GM19023 (cell line): ENCODE measurements at regions not wholly inside any gene's neighbourhood (a gene's known extent, or its start where the extent isn't known, plus 50 kb on each side); places are given as distances from the start of the nearest gene placed in this dataset.
"Not testable (repeated sequence)": the region's sequence is repeated elsewhere in the genome, so short reads cannot be mapped to it uniquely, and the experiment has no call there.

Source experiments
- ATAC-seq: cut with Tn5 transposase; IDR thresholded peaks from one replicate; pipeline ENCODE4 v1.9.1; 2021; ENCODE audit warnings: mild to moderate bottlenecking, moderate library complexity; ENCODE audit not compliant: unreplicated experiment

DNA sequence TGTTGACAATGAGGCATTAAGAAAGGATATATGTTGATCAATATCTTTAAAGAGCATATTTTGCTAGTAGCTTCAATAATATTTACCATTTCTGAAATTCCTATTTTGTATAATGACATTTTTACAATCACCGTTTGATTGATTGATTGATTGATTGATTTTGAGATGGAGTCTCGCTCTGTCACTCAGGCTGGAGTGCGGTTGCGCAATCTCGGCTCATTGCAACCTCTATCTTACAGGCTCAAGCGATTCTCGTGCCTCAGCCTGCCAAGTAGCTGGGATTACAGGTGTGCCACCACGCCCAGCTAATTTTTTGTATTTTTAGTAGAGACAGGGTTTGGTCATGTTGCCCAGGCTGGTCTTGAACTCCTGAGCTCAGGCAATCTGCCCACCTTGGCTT is 150.9 kb upstream of the TEX13D start:
- not testable (repeated sequence) for ATAC-seq

DNA sequence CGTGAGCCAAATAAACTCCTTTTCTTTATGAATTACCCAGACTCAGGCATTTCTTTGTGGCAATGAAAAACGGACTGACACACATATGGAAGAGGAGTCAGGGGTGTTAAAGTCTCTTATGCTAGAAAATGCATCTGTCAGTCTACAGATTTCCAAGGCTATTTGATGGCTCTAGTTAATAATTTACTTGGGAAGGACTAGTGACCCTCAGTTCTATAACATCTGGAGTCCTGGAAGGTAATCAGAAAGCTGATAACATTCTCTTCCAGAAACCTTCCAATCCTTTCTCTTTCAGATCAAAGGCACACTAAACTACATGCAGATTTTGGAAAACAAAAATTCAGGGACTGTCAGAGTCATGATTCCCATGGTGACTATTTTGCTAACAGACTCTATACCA is 142.0 kb upstream of the TEX13D start:
- ATAC-seq, result no peak

DNA sequence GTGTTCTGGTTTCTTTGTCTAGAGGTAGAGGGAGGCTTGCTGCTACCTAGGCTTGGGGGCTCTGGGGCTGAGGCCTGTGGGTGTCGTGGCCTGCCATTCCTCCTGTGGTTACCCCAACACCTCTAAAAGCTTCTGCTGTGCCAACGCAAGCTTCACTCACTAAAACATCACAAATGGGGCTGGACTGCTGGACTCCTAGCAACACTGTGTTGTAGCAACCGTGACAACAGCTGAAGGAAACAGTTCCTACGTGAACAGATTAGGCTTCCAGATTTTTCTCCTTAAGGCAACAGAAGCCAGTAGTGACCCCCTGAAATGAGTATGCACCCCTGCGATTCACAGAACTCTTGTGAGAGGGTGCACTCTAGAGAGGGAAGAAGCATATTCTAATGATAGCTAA is 138.3 kb upstream of the TEX13D start:
- no peak for ATAC-seq

DNA sequence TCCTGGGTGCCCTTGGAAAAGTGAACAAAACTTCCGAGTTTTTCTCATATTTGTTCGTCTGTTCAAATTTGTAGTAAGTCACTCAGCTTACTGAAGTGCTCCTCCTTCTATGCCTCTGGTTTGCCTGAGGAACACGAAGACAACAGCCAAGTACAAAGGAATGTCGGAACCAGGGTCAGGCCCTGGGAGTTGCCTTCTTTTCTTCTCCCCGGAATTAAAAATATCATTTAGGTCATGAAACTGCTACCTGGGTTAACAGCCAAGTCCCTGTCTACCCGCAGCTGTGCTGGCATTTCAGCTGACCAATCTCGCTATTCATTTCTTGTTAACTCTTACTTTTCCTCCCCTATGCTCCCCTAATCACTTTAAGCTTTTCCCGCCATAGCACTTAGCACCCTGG is 137.6 kb upstream of the TEX13D start:
- ATAC-seq, result no peak

DNA sequence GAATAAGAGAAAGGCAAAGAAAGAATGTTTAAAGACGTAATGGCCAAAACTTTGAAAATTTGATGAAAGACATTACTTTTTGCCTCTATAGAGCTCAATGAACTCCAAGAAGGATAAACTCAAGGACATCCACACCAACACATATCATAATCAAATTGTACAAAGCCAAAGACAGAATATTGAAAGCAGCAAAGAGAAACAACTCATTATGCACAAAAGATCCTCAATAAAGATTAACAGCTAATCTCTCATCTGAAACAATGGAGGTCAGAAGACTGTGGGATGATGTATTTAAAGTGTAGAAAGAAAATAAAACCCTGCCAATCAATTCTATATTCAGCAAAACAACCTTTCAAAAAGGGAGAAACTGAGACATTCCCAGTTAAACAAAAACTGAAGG is 129.1 kb upstream of the TEX13D start:
- no peak for ATAC-seq

DNA sequence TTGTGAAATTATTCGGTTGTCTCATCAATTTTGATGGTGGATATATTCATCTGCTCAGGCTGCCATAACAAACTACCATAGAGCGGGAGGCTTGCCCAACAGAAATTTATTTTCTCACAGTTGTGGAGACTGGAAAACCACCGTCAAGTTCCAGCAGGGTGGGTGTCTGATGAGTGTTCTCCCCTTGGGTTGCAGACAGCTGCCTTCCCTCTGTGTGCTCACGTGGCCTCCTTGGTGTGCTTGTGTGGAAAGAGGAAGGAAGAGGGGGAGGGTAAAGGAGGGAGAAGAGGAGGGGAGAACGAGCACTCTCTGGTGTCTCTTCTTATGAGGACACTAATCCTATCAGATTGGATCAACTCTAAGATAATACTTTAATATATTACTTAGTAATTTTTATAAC is 123.8 kb upstream of the TEX13D start:
- no peak for ATAC-seq

DNA sequence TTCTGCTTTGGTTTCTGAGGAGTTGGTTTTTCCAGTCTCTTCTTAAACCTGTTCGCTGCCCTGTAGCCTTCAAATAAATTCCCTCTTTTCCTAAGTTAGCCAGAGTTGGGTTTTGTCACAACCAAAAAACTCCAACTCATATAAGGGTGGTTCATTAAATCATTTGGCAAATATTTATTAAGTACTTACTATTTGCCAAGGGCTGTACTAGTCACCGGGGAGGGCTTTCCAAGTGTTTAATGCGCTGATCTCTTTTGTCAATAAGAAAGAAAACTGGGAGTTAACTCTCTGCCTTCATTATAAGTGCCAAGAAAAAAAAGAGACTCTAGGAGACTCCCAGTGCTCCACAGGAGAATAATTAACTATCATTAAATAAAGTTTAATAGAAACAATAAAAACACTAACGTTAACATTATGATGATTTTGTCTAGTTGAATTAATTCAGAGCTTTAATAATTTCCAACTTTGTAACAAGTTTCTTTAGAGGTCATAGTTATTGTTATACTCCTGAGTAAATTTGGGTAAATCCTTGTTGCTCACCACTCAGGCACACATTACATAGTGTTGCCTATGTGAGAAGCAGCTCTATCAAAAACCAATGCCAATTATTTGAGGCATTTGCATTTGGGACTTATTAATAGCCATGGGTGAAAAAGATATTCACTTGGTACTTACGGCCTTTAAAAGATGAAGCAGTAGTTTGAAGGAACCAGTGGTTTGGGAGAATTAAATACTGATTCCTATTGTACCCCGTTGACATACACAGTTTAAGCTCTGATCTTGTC is 122.5 kb upstream of the TEX13D start:
- no peak for ATAC-seq

DNA sequence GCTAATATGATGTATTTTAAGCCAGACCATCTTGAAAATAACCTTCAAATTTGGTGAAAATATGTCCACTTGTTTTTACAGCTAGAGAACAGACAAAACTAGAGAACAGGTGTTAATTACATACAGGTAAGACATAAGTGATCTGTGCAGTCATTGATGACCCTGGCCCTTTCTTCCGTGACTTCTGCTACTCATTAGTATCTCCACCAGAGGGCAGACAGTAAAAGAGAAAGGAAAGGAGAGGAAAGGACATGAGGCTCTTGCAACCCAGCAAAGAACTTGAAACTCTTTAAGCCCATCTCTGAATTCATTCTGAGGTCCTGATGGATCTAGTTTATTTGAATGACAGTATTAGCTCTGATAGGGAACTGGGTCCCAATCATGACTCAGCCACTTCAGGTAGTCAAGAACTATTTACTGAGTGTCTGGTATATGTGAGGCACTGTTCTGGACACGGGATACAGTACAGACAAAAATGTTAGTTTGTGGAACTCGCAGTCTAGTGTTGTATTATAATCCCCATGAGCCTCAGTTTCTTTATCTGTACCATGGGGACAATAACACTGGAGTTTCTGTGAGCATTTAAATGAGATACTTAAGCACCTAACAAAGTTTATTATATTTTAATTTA is 121.0 kb upstream of the TEX13D start:
- ATAC-seq, result peak; percentile 87

DNA sequence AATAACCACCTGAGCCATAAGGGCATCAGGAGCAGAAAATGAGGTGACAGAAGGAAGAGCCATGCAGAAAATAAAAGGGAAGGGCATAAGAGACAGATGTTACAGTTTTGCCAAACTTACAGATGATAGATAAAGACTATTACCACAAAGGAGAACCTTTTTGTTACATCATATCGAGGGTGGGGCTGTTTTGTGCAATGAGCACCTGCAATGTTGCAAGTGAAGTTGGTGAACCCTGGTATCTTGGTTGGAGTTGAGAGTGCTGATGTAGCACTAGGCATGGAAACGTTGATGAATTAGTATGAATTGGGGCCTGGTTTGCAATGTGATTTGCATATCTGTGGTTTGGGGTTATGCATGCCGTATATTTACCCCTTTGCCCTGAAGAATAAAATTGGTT is 119.8 kb upstream of the TEX13D start:
- ATAC-seq, result no peak

DNA sequence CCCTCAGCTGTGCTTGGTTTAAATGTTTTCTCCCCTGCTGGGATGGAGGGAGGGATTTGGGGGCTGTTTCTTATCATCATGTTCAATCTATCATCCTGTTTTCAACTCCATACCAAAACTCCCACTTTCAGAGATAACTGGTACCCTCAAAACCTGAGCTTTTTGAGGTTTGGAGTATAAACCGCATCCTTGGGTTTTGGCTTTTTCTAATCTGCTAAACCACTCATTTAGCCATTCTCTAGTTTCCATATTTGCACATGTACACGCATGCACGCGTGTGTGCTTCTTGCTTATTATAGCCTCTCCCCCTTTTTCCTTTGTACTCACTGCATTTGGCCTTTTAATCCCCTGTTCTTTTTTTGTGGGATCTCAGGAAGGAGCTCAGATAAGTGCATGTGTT is 116.7 kb upstream of the TEX13D start:
- ATAC-seq, result no peak

DNA sequence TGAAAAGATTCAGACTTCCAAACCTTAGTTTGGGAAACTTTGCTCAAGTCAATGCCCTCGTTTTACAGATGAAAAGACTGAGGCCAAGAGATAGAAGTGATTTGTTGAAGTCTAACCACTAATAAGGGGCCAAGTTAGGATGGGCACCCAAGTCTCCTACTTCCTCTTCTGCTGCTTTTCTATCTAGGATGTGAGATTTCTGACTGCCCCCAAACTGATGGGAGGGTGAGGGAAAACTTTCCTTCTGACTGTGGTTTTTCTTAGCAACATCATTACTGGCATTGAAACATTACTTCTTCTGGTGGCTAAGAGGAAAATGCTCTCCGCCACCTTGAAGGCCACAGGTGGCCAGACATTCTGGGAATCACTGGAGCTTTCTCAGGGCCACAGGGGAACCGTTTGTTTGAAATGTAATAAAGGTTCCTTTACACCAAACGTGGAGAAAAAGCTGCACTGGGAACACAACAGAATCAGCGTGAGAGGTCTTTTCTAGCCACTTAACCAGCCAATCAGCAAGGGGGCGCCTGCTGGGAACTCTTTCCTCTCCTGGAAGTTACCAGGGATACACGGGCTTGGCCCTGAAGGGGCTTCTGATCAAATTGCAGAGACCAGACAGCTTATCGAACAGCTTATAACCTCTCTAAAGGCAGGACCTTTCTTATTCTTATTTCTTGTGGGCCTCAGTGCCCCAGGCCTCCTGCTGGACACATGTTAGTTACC is 115.9 kb upstream of the TEX13D start:
- ATAC-seq, result no peak

DNA sequence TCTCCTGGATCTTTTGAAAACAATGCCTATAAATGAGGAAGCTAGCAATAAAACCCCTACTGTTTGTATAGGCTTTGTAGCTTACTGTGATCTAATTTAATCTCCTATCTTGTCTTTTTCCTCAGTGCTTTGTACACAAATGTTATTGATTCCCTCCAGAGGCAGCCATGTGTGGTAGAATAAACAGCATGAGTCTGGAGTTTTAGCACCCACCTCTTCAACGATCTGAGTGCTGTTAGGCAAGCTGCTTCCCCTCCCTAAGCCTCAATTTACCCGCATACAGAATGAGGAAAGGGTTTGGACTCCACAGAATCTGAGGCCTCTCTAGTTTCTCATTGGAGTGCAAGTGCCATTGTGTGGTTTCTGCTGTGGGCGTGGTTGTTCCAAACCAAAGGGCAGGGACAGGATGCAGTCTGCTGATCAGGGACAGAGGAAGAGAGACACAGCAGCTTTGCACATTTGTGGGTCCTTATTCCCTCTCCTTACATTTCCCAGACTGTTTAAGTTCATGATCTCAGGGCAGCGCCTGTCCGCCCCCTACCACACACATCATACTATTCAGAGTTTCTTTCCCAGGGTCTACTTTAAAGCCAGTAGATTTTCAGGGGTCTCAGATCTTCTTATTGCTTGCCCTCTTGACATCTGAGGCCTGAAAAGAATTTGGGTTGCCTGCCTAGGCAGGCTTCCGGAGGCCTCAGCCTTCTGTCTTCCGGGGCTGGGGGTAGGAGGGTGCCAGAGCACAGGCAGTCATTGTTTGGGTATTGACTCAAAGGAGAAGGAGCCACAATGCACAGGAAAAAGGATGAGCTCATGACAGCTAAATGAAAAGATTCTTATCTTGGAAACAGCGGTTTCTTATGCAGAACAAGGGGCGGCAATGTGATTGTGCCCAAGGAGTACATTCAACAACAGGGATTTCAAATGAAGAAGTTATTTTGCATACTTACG is 114.9 kb upstream of the TEX13D start:
- ATAC-seq, result peak; percentile 69

DNA sequence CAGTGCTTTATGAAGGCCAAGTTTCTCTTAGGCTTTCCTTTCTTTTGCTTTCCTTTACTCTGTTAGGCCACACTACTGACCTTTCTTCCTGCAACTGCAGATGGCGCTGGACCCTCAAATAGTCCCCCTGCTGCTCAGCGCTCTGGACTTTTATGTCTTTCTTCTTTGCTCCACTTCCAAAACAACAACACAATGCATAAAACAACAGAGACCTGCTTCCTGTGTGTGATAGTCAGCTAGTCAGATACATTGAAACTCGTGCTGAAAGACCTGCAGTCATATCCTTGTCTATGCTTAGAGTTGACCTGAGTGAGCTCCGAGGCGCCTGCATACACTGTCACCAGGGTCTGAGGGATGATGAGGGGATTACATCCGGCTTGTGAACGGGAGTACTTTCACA is 108.9 kb upstream of the TEX13D start:
- no peak for ATAC-seq

DNA sequence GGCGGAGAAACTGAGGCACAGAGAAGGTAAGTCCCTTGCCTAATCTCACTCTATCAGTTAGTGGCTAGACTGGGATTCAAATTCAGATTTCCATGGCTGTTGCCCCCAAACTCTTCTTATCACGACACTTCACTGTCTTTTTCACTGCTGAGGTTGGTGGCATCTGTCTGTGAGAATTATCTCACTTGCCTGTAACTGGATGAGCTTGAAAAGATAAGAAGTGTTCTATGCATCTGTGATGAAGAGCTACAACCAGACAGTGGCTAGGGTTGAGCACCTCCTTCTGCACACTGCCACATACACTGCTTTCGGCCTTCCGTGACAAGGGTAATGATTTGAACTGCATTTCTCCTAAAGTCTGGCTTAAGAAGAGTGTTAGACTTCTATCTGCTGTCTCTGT is 107.9 kb upstream of the TEX13D start:
- no peak for ATAC-seq

DNA sequence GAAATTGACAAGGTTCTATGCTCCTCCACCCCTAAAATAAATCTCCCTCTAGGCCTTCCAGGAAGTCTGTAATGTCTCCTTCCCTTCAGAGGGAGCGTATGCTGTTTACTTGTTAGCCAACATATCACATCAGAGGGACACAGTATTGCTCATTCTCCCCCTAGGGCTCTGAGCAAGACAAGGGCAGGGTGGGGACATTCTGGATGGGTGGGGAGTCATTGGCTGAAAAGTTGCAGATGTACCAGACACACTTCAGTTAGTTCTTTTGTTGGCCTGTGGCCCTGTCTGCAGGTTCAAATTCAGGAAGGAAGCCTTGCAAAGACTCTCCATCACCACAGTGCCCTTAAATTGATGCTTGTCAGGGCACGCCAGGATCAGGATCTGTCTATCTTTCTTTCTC is 106.3 kb upstream of the TEX13D start:
- no peak for ATAC-seq

DNA sequence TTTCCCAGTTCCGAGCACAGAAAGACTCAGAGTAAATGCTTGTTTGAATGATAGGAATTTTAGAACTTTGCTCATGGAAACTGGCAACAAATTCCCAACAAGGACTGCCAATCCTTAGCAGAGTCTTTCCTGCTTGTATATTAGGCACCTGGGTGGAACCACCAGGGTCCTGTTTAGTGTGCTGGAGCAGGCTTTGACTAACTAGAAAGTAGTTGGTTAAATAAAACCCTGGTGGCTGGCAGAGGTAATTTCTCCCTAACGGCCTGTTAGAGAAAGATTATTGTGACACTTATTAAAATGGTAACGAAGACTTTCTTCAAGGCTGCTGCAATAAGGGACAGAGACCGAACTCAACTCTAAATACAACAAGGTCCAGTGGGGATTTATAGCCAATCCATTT is 103.6 kb upstream of the TEX13D start:
- ATAC-seq, result no peak

DNA sequence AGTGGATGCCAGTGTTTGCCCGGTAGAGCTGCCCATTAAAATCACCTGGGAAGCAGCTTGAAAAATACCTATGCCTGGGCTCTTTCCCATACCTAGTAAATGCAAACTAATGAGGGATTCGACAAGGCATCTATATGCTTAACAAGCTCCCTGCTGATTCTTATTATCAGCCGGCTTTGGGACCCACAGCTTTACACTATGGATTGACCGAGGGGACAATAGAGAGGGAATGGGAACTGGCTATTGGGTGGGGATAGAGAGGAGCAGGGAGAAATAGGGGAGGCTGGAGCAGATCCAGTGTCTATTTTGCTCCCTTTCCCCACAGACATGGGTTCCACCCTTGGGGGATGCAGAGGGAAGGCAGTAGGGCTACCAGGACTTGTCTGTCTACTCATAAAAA is 103.1 kb upstream of the TEX13D start:
- no peak for ATAC-seq

DNA sequence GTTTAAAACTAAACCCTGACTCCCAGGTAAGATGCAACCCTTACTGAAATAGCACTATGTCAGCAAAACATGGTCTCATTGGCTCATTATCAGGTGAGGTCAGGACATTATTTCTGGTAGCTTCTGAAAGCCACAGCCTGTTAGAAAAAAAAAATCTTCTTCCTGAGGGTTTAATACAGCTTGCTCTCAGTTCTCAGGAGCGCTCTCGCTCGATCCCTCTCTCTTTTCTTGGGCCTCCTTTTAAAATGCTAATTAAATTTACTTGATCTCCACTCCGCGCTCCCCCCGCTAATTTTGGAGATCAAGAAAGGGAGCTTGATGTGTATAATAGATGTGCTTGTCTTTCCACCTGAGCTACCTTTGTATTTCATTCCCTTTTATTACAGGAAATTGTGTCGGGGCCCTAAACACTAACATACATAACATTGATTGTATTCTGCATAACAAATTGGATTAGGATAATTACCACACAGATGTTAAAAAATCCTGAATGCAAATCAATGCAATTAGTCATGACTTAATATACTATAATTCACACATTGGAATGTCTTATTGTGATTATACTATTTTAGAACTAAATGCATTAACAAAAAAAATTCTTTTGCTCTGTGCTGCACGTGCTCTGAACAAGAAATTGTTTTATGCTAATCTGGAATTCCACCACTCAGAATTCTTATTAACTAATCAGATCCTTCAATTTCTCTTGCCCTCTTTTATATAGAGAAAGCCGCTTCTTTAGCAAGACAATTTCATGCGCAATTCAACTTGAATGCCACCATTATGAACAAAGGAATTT is 101.6 kb upstream of the TEX13D start:
- ATAC-seq, result no peak

DNA sequence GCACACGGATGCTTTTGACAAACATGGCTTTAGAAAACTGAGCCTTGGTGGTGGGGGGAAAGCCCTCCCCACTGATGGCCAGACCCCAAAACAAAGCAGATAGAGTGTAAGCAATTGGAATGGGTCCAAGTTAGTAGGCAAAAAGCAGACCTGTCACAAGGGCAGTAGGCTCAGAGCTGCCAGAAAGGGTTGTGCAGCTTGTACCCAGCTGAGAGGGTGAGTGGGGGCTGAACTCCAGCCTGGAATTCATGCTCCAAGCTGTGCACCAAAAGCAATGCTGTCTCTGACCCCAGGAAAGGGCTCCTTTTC is 101.1 kb upstream of the TEX13D start:
- no peak for ATAC-seq

DNA sequence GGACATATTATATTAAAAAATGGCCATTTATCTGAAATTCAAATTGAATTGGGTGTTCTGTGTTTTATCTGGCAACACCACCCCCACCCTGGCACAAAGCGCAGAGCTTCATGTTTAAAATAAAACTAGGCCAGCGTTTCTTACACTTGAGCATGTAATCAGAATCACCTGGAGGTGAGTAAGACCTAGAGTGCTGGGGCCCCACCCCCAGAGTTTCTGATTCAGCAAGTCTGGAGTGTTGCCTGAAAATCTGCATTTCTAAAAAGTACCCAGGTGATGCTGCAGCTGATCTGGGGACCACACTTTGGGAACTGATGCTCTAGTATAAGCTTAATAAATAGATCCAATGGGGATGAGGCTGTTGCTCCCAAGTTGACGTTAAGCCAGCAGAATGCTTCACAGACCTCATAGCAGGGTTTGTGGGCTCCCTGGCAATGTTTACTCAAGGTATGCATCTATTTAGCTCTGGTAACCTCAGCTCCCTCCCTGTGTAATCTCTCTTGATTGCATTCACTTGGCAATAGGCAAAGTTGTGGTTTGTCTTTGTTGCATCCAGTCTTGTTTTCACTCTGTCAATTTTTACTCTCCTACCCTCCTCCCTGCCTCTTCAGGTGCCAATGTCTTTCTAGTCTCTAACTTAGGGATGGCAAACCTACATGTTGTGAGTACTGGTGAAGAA is 99.8 kb upstream of the TEX13D start:
- ATAC-seq, result peak; percentile 75
